ENCODE measurements at regions not wholly inside any gene's neighbourhood (a gene's known extent, or its start where the extent isn't known, plus 50 kb on each side); places are given as distances from the start of the nearest gene placed in this dataset.

- Histone ChIP-seq H2AK9ac (replicated peaks; ENCODE audit: low read depth, low read length, poor library complexity) (no peak overlapping the region), H2BK15ac (ENCODE audit: low read depth, low read length) (no peak overlapping the region), H4K8ac (ENCODE audit: low read depth in 2 of 2, low read length in 2 of 2) (no peak overlapping the region), H3K27me3 (ENCODE audit: control insufficient read depth, insufficient read depth, low read length) (no peaks in the 10 kb centered on the region), H2BK20ac (ENCODE audit: low read depth, low read length) (no peak overlapping the region), H3K79me1 (ENCODE audit: low read depth in 1 of 2, low read length in 2 of 2) (no peaks in the 10 kb centered on the region), H3K4me2 (ENCODE audit: low read depth, low read length) (no peak overlapping the region), H3K56ac (ENCODE audit: extremely low read depth, insufficient read depth, low read length) (no peak overlapping the region), H4K20me1 (ENCODE audit: insufficient read depth, low read length) (no peaks in the 10 kb centered on the region), H3K4me3 (ENCODE audit: insufficient read depth, low read depth, low read length) (no peak overlapping the region), H2BK120ac (ENCODE audit: low read depth, low read length) (no peak overlapping the region), H3K18ac (ENCODE audit: low read depth, low read length) (no peak overlapping the region), H3K4me1 (ENCODE audit: control insufficient read depth, insufficient read depth, low read length) (no peaks in the 10 kb centered on the region), H3K9me1 (ENCODE audit: insufficient read depth, low read length) (no peaks in the 10 kb centered on the region), H3K36me3 (ENCODE audit: control insufficient read depth, insufficient read depth, low read length) (no peaks in the 10 kb centered on the region), H3K4ac (ENCODE audit: low read depth, low read length) (no peak overlapping the region), H3K14ac (replicated peaks; ENCODE audit: low read depth, low read length) (no peak overlapping the region), H3K9ac (ENCODE audit: low read depth, low read length) (no peak overlapping the region), H2AK5ac (ENCODE audit: low read depth, low read length) (no peak overlapping the region), H3K9me3 (ENCODE audit: control insufficient read depth, insufficient read depth, low read length) (no peaks in the 10 kb centered on the region), H3K27ac (ENCODE audit: insufficient read depth, low read length) (no peak overlapping the region), H4K5ac (ENCODE audit: low read depth, low read length) (no peak overlapping the region), H2BK5ac (ENCODE audit: low read depth, low read length, poor library complexity, severe bottlenecking) (no peak overlapping the region), H3K23ac (ENCODE audit: low read depth, low read length) (no peak overlapping the region), H2AFZ (replicated peaks; ENCODE audit: low read length, poor library complexity) (no peak overlapping the region), H4K91ac (ENCODE audit: insufficient read depth, low read depth, low read length) (no peak overlapping the region)
- WGBS, 2 experiments (ENCODE audit: extremely low coverage in 2 of 2, insufficient read length in 1 of 2), result no CpG with 5 or more reads among the region's 6 CpGs
- intact Hi-C loops (cut with micrococcal nuclease) (no loop called here), in situ Hi-C loops (cut with MboI; ENCODE audit: low sequenced_read_pairs) (no loop called here), dilution Hi-C loops (cut with HindIII; ENCODE audit: low sequenced_read_pairs, unreplicated experiment) (no loop called here)
- POLR2A ChIA-PET (ENCODE audit: unreplicated experiment), result no interaction called here
- DNase-seq, result no peak
- TF ChIP-seq FOS (IDR thresholded peaks at IDR 0.05; ENCODE audit: low read depth, low read length) (no peak), POLR2A (IDR thresholded peaks at IDR 0.05; ENCODE audit: low read depth, low read length) (no peak), CEBPB (IDR thresholded peaks at IDR 0.05; ENCODE audit: low read depth, low read length) (no peak), MXI1 (IDR thresholded peaks at IDR 0.05; ENCODE audit: borderline replicate concordance, low read depth, low read length) (no peak), RCOR1 (IDR thresholded peaks at IDR 0.05; ENCODE audit: insufficient replicate concordance, low read length) (no peak), BHLHE40 (IDR thresholded peaks at IDR 0.05; ENCODE audit: low read depth, low read length) (no peak), RAD21 (IDR thresholded peaks at IDR 0.05; ENCODE audit: low read length) (no peak), CHD1 (IDR thresholded peaks at IDR 0.05; ENCODE audit: low read depth, low read length) (no peak), USF2 (IDR thresholded peaks at IDR 0.05; ENCODE audit: low read depth, low read length) (no peak), MAFK (IDR thresholded peaks at IDR 0.05; ENCODE audit: low read depth, low read length) (no peak), RFX5 (IDR thresholded peaks at IDR 0.05; ENCODE audit: low read depth, low read length) (no peak), CTCF (conservative IDR thresholded peaks at IDR 0.05; ENCODE audit: low read depth, low read length) (no peak), NFE2L2 (IDR thresholded peaks at IDR 0.05; ENCODE audit: low read depth, low read length) (no peak), SMC3 (IDR thresholded peaks at IDR 0.05; ENCODE audit: low read depth, low read length) (no peak), MAZ (IDR thresholded peaks at IDR 0.05; ENCODE audit: borderline replicate concordance, low read depth, low read length) (no peak)
- CTCF ChIA-PET, result no interaction called here
- no TSS peak for BruUV-seq (replicated peaks)
- ATAC-seq (ENCODE audit: low read depth), result no peak
Measured at GRCh38 chr4:187135878-187136277, 412.2 kb upstream of the FAT1 start.
